ENCODE measurements at regions not wholly inside any gene's neighbourhood (a gene's known extent, or its start where the extent isn't known, plus 50 kb on each side); places are given as distances from the start of the nearest gene placed in this dataset.
"Not testable (repeated sequence)": the region's sequence is repeated elsewhere in the genome, so short reads cannot be mapped to it uniquely, and the experiment has no call there.

DNA sequence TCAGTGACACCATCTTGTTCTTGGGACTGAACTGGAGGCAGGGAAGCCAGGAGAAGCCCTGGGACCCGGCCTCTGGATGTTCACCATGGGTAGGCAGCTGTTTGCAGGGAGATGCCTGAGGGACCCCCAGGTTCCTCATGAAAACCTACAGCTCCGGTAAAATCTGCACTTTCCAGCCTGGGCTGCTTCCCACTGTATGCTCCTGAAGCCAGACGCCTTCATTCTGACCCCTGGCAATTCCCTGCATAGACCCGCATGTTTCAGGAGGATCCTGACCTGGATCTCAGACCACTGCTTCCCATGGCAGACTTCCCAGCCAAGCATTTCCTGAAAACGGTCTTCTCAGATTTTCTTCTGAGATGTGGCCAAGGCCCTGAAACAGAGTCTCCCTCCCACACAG is 306.7 kb downstream of the PREX1 start:
- TF ChIP-seq, protein P1, sequence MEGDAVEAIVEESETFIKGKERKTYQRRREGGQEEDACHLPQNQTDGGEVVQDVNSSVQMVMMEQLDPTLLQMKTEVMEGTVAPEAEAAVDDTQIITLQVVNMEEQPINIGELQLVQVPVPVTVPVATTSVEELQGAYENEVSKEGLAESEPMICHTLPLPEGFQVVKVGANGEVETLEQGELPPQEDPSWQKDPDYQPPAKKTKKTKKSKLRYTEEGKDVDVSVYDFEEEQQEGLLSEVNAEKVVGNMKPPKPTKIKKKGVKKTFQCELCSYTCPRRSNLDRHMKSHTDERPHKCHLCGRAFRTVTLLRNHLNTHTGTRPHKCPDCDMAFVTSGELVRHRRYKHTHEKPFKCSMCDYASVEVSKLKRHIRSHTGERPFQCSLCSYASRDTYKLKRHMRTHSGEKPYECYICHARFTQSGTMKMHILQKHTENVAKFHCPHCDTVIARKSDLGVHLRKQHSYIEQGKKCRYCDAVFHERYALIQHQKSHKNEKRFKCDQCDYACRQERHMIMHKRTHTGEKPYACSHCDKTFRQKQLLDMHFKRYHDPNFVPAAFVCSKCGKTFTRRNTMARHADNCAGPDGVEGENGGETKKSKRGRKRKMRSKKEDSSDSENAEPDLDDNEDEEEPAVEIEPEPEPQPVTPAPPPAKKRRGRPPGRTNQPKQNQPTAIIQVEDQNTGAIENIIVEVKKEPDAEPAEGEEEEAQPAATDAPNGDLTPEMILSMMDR (IDR thresholded peaks at IDR 0.05; ENCODE audit: insufficient read depth, low read length, poor library complexity, severe bottlenecking) = no peak
- peaks cover 1% of the 10 kb centered on the region for H3K27me3 ChIP-seq (ENCODE audit: control insufficient read depth, insufficient read depth, low read length)
- H3K4me3 ChIP-seq (ENCODE audit: low read depth, low read length) = no peak overlapping the region
- DNase-seq (ENCODE audit: low read depth) = no peak
- no peaks in the 10 kb centered on the region for H3K36me3 ChIP-seq (ENCODE audit: control insufficient read depth, insufficient read depth, low read length)

DNA sequence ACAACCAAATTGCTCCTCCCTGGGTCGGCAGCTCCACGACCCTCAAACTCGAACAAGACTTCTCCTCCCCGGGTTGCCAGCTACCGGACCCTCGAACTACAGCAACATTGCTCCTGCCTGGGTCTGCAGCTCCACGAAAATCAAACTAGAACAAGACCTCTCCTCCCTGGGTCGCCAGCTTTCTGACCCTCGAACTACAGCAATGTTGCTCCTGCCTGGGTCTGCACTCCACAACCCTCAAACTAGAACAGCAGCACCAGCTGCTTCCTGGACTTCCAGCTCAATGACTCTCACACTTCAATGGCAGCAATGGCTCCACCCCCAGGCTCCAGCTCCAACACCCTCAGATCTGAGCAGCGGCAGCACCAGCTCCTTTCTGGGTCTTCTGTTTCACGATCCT is 311.6 kb downstream of the PREX1 start:
- H3K4me3 ChIP-seq (ENCODE audit: low read depth, low read length); H3K27me3 ChIP-seq (ENCODE audit: control insufficient read depth, insufficient read depth, low read length); DNase-seq (ENCODE audit: low read depth); H3K36me3 ChIP-seq (ENCODE audit: control insufficient read depth, insufficient read depth, low read length): not testable (repeated sequence)

DNA sequence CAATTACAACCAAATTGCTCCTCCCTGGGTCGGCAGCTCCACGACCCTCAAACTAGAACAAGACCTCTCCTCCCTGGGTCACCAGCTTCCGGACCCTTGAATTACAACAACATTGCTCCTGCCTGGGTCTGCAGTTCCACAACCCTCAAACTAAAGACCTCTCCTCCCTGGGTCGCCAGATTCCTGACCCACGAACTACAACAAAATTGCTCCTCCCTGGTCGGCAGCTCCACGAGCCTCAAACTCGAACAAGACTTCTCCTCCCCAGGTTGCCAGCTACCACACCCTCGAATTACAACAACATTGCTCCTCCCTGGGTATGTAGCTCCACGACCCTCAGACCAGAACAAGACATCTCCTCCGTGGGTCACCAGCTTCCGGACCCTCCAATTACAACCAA is 313.2 kb downstream of the PREX1 start:
- not testable (repeated sequence) for H3K4me3 ChIP-seq (ENCODE audit: low read depth, low read length); DNase-seq (ENCODE audit: low read depth); H3K36me3 ChIP-seq (ENCODE audit: control insufficient read depth, insufficient read depth, low read length); H3K27me3 ChIP-seq (ENCODE audit: control insufficient read depth, insufficient read depth, low read length)

DNA sequence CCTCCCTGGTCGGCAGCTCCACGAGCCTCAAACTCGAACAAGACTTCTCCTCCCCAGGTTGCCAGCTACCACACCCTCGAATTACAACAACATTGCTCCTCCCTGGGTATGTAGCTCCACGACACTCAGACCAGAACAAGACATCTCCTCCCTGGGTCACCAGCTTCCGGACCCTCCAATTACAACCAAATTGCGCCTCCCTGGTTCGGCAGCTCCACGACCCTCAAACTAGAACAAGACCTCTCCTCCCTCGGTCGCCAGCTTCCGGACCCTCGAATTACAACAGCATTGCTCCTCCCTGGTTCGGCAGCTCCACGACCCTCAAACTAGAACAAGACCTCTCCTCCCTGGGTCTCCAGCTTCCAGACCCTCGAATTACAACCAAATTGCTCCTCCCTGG is 315.3 kb downstream of the PREX1 start:
- H3K36me3 ChIP-seq (ENCODE audit: control insufficient read depth, insufficient read depth, low read length); DNase-seq (ENCODE audit: low read depth); H3K27me3 ChIP-seq (ENCODE audit: control insufficient read depth, insufficient read depth, low read length); H3K4me3 ChIP-seq (ENCODE audit: low read depth, low read length): not testable (repeated sequence)

DNA sequence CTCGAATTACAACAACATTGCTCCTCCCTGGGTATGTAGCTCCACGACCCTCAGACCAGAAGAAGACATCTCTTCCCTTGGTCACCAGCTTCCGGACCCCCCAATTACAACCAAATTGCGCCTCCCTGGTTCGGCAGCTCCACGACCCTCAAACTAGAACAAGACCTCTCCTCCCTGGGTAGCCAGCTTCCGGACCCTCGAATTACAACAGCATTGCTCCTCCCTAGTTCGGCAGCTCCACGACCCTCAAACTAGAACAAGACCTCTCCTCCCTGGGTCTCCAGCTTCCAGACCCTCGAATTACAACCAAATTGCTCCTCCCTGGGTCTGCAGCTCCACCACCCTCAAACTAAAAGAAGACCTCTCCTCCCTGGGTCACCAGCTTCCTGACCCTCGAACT is 322.7 kb downstream of the PREX1 start:
- DNase-seq (ENCODE audit: low read depth) = not testable (repeated sequence)

DNA sequence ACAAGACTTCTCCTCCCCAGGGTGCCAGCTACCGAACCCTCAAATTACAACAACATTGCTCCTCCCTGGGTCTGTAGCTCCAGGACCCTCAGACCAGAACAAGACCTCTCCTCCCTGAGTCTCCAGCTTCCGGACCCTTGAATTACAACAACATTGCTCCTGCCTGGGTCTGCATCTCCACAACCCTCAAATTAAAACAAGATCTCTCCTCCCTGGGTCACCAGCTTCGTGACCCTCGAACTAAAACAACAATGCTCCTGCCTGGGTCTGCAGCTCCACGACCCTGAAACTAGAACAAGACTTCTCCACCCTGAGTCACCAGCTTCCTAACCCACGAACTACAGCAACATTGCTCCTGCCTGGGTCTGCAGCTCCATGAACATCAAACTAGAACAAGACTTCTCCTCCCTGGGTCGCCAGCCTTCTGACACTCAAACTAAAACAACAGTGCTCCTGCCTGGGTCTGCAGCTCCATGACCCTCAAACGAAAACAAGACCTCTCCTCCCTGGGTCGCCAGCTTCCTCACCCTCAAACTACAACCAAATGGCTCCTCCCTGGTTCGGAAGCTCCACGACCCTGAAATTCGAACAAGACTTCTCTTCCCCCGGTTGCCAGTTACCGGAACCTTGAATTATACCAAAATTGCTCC is 324.5 kb downstream of the PREX1 start:
- H3K4me3 ChIP-seq (ENCODE audit: low read depth, low read length) = no peak overlapping the region
- H3K27me3 ChIP-seq (ENCODE audit: control insufficient read depth, insufficient read depth, low read length) = peaks cover 3% of the 10 kb centered on the region
- TF ChIP-seq, protein P1 (IDR thresholded peaks at IDR 0.05; ENCODE audit: insufficient read depth, low read length, poor library complexity, severe bottlenecking) = no peak
- H3K36me3 ChIP-seq (ENCODE audit: control insufficient read depth, insufficient read depth, low read length) = no peaks in the 10 kb centered on the region
- DNase-seq (ENCODE audit: low read depth) = no peak

More for the DNA sequence above, 322.7 kb downstream of the PREX1 start:
- not testable (repeated sequence) for H3K4me3 ChIP-seq (ENCODE audit: low read depth, low read length); H3K36me3 ChIP-seq (ENCODE audit: control insufficient read depth, insufficient read depth, low read length); H3K27me3 ChIP-seq (ENCODE audit: control insufficient read depth, insufficient read depth, low read length)

DNA sequence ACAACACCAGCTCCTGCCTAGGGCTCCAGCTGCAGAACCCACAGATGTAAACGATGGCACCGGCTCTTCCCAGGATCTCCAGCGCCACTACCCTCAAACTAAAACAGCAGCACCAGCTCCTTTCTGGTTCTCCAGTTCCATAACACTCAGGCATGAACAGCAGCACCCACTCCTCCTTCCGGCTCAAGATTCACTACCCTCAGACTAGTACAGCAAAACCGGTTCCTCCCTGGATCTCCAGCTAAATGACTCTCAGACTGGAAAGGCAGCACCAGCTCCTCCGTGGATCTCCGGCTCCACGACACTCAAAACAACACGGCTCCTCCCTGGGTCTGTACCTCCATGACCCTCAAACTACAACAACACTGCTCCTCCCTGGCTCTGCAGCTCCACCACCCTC is 325.0 kb downstream of the PREX1 start:
- peaks cover 3% of the 10 kb centered on the region for H3K27me3 ChIP-seq (ENCODE audit: control insufficient read depth, insufficient read depth, low read length)
- TF ChIP-seq, protein P1 (IDR thresholded peaks at IDR 0.05; ENCODE audit: insufficient read depth, low read length, poor library complexity, severe bottlenecking) = no peak
- no peaks in the 10 kb centered on the region for H3K36me3 ChIP-seq (ENCODE audit: control insufficient read depth, insufficient read depth, low read length)
- H3K4me3 ChIP-seq (ENCODE audit: low read depth, low read length) = no peak overlapping the region
- DNase-seq (ENCODE audit: low read depth) = no peak

DNA sequence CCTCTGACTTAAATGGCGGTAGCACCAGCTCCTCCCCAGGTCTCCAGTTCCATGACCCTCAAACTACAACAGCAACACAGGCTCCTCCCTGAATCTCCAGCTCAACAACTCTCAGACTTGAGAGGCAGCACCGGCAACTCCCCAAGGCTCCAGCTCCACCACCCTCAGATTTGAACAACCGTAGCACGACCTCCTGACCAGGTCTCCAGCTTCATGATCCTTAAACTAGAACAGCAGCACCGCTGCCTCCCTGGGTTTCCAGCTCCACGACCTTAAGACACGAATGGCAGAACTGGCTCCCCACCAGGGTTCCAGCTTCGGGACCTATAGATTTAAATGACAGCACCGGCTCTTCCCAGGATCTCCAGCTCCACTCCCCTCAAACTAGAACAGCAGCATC is 325.8 kb downstream of the PREX1 start:
- no peaks in the 10 kb centered on the region for H3K36me3 ChIP-seq (ENCODE audit: control insufficient read depth, insufficient read depth, low read length)
- peaks cover 3% of the 10 kb centered on the region for H3K27me3 ChIP-seq (ENCODE audit: control insufficient read depth, insufficient read depth, low read length)
- no peak for DNase-seq (ENCODE audit: low read depth)
- TF ChIP-seq, protein P1 (IDR thresholded peaks at IDR 0.05; ENCODE audit: insufficient read depth, low read length, poor library complexity, severe bottlenecking) = no peak
- H3K4me3 ChIP-seq (ENCODE audit: low read depth, low read length) = no peak overlapping the region

DNA sequence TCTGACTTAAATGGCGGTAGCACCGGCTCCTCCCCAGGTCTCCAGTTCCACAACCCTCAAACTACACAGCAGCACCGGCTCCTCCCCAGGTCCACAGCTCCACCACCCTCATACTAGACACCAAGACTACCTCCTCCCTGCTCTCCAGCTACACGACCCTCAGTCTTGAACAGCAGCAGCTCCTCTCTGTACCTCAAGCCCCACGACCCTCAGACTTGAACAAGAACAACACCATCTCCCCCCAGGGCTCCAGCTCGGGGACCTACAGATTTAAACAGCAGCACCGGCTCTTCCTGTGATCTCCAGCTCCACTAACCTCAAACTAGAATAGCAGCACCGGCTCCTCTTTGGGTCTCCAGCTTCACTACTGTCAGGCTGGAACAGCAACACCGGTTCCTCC is 326.9 kb downstream of the PREX1 start:
- not testable (repeated sequence) for H3K36me3 ChIP-seq (ENCODE audit: control insufficient read depth, insufficient read depth, low read length); DNase-seq (ENCODE audit: low read depth); H3K27me3 ChIP-seq (ENCODE audit: control insufficient read depth, insufficient read depth, low read length); H3K4me3 ChIP-seq (ENCODE audit: low read depth, low read length)

DNA sequence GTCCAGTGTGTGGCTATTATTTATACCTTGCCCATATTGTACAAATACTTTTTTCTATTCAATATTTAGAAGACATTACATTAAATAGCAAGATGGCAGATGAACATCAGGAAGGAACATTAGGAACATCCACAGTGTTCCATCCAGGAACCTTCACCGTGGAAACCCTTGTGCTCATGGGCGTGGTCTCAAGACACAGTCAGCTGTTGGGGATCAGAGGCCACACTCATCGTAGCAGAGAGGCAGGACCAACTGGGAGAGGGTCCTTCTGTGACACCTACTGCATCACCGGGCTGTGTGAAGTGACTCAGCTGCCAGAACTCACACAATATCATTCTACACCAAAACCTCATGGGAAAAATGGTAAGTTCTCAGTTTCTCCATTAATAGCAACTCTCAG is 328.9 kb downstream of the PREX1 start:
- H3K27me3 ChIP-seq (ENCODE audit: control insufficient read depth, insufficient read depth, low read length); H3K4me3 ChIP-seq (ENCODE audit: low read depth, low read length); H3K36me3 ChIP-seq (ENCODE audit: control insufficient read depth, insufficient read depth, low read length); DNase-seq (ENCODE audit: low read depth): not testable (repeated sequence)

DNA sequence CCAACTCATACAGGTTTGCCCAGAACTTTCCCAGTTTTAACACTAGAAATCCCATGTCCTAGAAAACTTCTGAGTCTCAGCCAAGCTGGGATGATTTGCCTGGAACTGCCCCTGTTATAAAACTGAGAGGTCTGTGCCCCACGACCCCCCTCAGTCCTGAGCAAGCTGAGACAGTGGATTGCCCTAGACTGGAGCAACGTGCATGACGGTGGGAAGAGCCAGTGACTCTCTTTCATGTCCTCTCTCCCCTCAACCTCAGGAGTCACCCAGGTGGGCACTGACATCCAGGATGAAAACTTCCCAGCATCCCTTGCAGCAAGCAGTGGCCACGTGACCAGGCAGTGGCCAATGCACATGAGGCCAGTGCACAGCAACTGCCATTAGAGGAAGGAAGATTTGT is 329.7 kb downstream of the PREX1 start:
- H3K4me3 ChIP-seq (ENCODE audit: low read depth, low read length); H3K27me3 ChIP-seq (ENCODE audit: control insufficient read depth, insufficient read depth, low read length); DNase-seq (ENCODE audit: low read depth); H3K36me3 ChIP-seq (ENCODE audit: control insufficient read depth, insufficient read depth, low read length): not testable (repeated sequence)
